Iris pigment epithelial cell (primary cell): ENCODE measurements at regions not wholly inside any gene's neighbourhood (a gene's known extent, or its start where the extent isn't known, plus 50 kb on each side); places are given as distances from the start of the nearest gene placed in this dataset.
A peak's percentile ranks its signal among the peaks of the same experiment; 100 is the strongest.
"Not testable (repeated sequence)": the region's sequence is repeated elsewhere in the genome, so short reads cannot be mapped to it uniquely, and the experiment has no call there.

Experiments
- DNase-seq: peaks from one replicate; pipeline ENCODE4 v3.0.0-alpha.2; 2011; ENCODE audit warnings: low read depth

- not testable (repeated sequence) for DNase-seq
These were observed 60.4 kb upstream of the NAA35 start for GRCh38 chr9:85880507-85880906.

- peak; percentile 26 for DNase-seq
These were observed 56.7 kb upstream of the NAA35 start for GRCh38 chr9:85884256-85884655.

GRCh38 chr9:85890962-85891361 is 50.0 kb upstream of the NAA35 start:
- DNase-seq = no peak
